A673 (cell line): ENCODE measurements at regions not wholly inside any gene's neighbourhood (a gene's known extent, or its start where the extent isn't known, plus 50 kb on each side); places are given as distances from the start of the nearest gene placed in this dataset.

Experiments used
- BruUV-seq: library from RNA; stranded (reverse); fragments of 400-500 nt; replicated peaks from 2 replicates; lab custom pipeline; 2021; lab: Mats Ljungman, UMichigan
- CTCF ChIA-PET: fragments of 300-600 bp; sonication (Branson Sonifier 250); formaldehyde crosslinking; loops from one replicate; lab custom pipeline; 2022; ENCODE audit warnings: antibody characterized with exemption; lab: Charles Lee
- POLR2A ChIA-PET: fragments of 300-600 bp; sonication (Branson Sonifier 250); formaldehyde crosslinking; loops from one replicate; lab custom pipeline; 2022; ENCODE audit warnings: antibody characterized with exemption; ENCODE audit not compliant: low non-redundant PET; lab: Charles Lee
- DNase-seq: peaks from one replicate; pipeline ENCODE4 v3.0.0-alpha.2; 2015; ENCODE audit warnings: low spot score
- H3K27ac ChIP-seq: fragments of 200-600 bp; sonication (generic); 2 replicates; pipeline ENCODE4 v1.5.1; 2016; ENCODE audit warnings: mixed run types, low read depth, mild to moderate bottlenecking, mixed read lengths, antibody characterized with exemption, low read length; ENCODE audit not compliant: poor library complexity, severe bottlenecking
- H3K27me3 ChIP-seq: fragments of 200-600 bp; sonication (generic); replicated peaks from 2 replicates; pipeline ENCODE4 v1.6.1; 2017; ENCODE audit warnings: mixed run types, low read depth, mild to moderate bottlenecking, mixed read lengths, antibody characterized with exemption, low read length; ENCODE audit not compliant: insufficient read depth, poor library complexity
- H3K36me3 ChIP-seq: fragments of 200-600 bp; sonication (generic); 2 replicates; pipeline ENCODE4 v1.6.1; 2016; ENCODE audit warnings: mixed run types, mild to moderate bottlenecking, mixed read lengths, antibody characterized with exemption, low read length; ENCODE audit not compliant: insufficient read depth, poor library complexity, severe bottlenecking
- H3K4me1 ChIP-seq: fragments of 200-600 bp; sonication (generic); 2 replicates; pipeline ENCODE4 v1.6.1; 2017; ENCODE audit warnings: mixed run types, mild to moderate bottlenecking, mixed read lengths, antibody characterized with exemption, low read length; ENCODE audit not compliant: insufficient read depth, poor library complexity, severe bottlenecking
- H3K4me3 ChIP-seq: fragments of 200-600 bp; sonication (generic); 2 replicates; pipeline ENCODE4 v1.5.1; 2016; ENCODE audit warnings: low read depth, mixed run types, mild to moderate bottlenecking, mixed read lengths, low read length; ENCODE audit not compliant: poor library complexity, severe bottlenecking
- H3K9me3 ChIP-seq: fragments of 200-600 bp; sonication (generic); 2 replicates; pipeline ENCODE4 v1.6.1; 2016; ENCODE audit warnings: mixed run types, low read depth, mild to moderate bottlenecking, mixed read lengths, antibody characterized with exemption, low read length; ENCODE audit not compliant: poor library complexity, severe bottlenecking
- CTCF ChIP-seq: fragments of 300-800, 200-600 bp; sonication (generic); conservative IDR thresholded peaks from 2 replicates; pipeline ENCODE4 v1.5.1; 2017; ENCODE audit warnings: low read depth, mild to moderate bottlenecking, antibody characterized with exemption, low read length, moderate library complexity, mixed read lengths
- EZH2 ChIP-seq: fragments of 200-600 bp; sonication (generic); IDR thresholded peaks from 2 replicates; pipeline ENCODE4 v1.6.1; 2017; ENCODE audit warnings: borderline replicate concordance, low read depth, mild to moderate bottlenecking, mixed read lengths, antibody characterized with exemption, low read length; ENCODE audit not compliant: poor library complexity, severe bottlenecking
- intact Hi-C: fragments of 100-400 bp; cut with micrococcal nuclease; formaldehyde crosslinking; loops from one replicate; pipeline ENCODE4 v1.10.0; 2022; ENCODE audit not compliant: unreplicated experiment

- Histone ChIP-seq H3K36me3 (no peaks in the 10 kb centered on the region), H3K4me1 (peaks cover 13% of the 10 kb centered on the region), H3K27ac (no peak overlapping the region), H3K4me3 (no peak overlapping the region), H3K9me3 (no peaks in the 10 kb centered on the region), H3K27me3 (no peaks in the 10 kb centered on the region)
- no peak for DNase-seq
- intact Hi-C loops, result no loop called here
- CTCF ChIA-PET, result interaction anchor here (1.0 kb wide), 2 partner anchors 22 to 66 kb away, joined by 3 read pairs; partner anchors contain the start of gene TNRC6C
- TF ChIP-seq EZH2, result no peak
- no peak for TF ChIP-seq CTCF
- POLR2A ChIA-PET, result no interaction called here
- no TSS peak for BruUV-seq
Measured at GRCh38 chr17:77892031-77892430, 66.5 kb upstream of the TNRC6C start.

GRCh38 chr17:77892469-77893143, 65.9 kb upstream of the TNRC6C start:
- TF ChIP-seq CTCF (peak; percentile 64), EZH2 (no peak)
- ChIA-PET POLR2A (interaction anchor here (0.6 kb wide), 1 partner anchor 873 kb away, joined by 3 read pairs; no protein-coding TSS in a partner anchor), CTCF (interaction anchor here (1.0 kb wide), 2 partner anchors 21 to 66 kb away, joined by 3 read pairs; partner anchors contain the start of gene TNRC6C)
- intact Hi-C loops, result no loop called here
- Histone ChIP-seq H3K27ac (no peak overlapping the region), H3K4me3 (no peak overlapping the region), H3K27me3 (no peaks in the 10 kb centered on the region), H3K36me3 (no peaks in the 10 kb centered on the region), H3K9me3 (no peaks in the 10 kb centered on the region), H3K4me1 (peaks cover 7% of the 10 kb centered on the region)
- DNase-seq, result peak; percentile 35
- no TSS peak for BruUV-seq

GRCh38 chr17:77893144-77894044, 65.1 kb upstream of the TNRC6C start:
- BruUV-seq, result no TSS peak
- DNase-seq, result no peak
- no peak overlapping the region for H3K27ac ChIP-seq
- POLR2A ChIA-PET, result interaction anchor here (0.6 kb wide), 1 partner anchor 874 kb away, joined by 3 read pairs; no protein-coding TSS in a partner anchor
- CTCF ChIA-PET, result interaction anchor here (0.6 kb wide), 1 partner anchor 561 kb away, joined by 3 read pairs; no protein-coding TSS in a partner anchor
- intact Hi-C loops, result no loop called here
- no peaks in the 10 kb centered on the region for H3K36me3 ChIP-seq
- H3K27me3 ChIP-seq, result no peaks in the 10 kb centered on the region
- no peaks in the 10 kb centered on the region for H3K4me1 ChIP-seq
- no peaks in the 10 kb centered on the region for H3K9me3 ChIP-seq
- no peak overlapping the region for H3K4me3 ChIP-seq
- TF ChIP-seq EZH2 (no peak), CTCF (no peak)
